HFFc6 (cell line): ENCODE measurements at regions not wholly inside any gene's neighbourhood (a gene's known extent, or its start where the extent isn't known, plus 50 kb on each side); places are given as distances from the start of the nearest gene placed in this dataset.

Experiments used
- DNase-seq: peaks from one replicate; pipeline ENCODE4 v3.0.0-alpha.2; 2018
- H3K27ac Mint-ChIP-seq: 2 replicates; pipeline ENCODE4 v1.8.0; 2020; ENCODE audit warnings: mild to moderate bottlenecking, mixed read lengths
- H3K27me3 Mint-ChIP-seq: 2 replicates; pipeline ENCODE4 v1.8.0; 2021; ENCODE audit warnings: mild to moderate bottlenecking, moderate library complexity, mixed read lengths; ENCODE audit not compliant: insufficient read depth
- H3K36me3 Mint-ChIP-seq: 2 replicates; pipeline ENCODE4 v1.8.0; 2021; ENCODE audit warnings: low read depth, mixed read lengths
- H3K4me1 Mint-ChIP-seq: 2 replicates; pipeline ENCODE4 v1.8.0; 2020; ENCODE audit warnings: low read depth, mixed read lengths
- H3K4me3 Mint-ChIP-seq: 2 replicates; pipeline ENCODE4 v1.8.0; 2020; ENCODE audit warnings: mild to moderate bottlenecking, moderate library complexity, mixed read lengths
- H3K9me3 Mint-ChIP-seq: 2 replicates; pipeline ENCODE4 v1.8.0; 2020; ENCODE audit warnings: mild to moderate bottlenecking, mixed read lengths
- TF ChIP-seq, protein P1 (sequence below): fragments of 200-600 bp; sonication (generic); IDR thresholded peaks from 2 replicates; pipeline ENCODE4 v1.5.0; 2021; ENCODE audit warnings: antibody characterized with exemption, mild to moderate bottlenecking

DNA sequence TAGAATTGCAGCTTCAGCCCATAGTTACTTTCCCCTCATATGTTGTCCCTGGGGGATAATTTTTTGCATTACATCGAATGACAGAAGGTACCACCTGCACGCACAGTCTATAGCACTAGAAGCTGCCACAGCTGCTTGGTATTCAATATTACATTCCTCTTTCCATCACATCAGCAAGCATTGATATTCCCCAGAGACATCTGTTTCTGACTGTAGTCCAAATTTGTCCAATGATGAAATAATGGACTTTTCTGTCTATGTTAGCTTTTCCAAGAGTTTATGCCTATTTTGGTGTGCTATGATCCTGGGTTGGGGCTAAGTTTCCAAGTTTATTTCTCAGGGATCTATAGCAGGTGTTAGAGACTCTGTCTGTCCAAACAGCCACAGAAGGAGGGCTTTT, 335.4 kb downstream of the LRIG3 start:
- peaks cover 24% of the 10 kb centered on the region; the same call in 1 of the 2 replicates for H3K4me1 Mint-ChIP-seq
- H3K27ac Mint-ChIP-seq: no peak overlapping the region
- no peaks in the 10 kb centered on the region for H3K36me3 Mint-ChIP-seq
- TF ChIP-seq, protein P1, sequence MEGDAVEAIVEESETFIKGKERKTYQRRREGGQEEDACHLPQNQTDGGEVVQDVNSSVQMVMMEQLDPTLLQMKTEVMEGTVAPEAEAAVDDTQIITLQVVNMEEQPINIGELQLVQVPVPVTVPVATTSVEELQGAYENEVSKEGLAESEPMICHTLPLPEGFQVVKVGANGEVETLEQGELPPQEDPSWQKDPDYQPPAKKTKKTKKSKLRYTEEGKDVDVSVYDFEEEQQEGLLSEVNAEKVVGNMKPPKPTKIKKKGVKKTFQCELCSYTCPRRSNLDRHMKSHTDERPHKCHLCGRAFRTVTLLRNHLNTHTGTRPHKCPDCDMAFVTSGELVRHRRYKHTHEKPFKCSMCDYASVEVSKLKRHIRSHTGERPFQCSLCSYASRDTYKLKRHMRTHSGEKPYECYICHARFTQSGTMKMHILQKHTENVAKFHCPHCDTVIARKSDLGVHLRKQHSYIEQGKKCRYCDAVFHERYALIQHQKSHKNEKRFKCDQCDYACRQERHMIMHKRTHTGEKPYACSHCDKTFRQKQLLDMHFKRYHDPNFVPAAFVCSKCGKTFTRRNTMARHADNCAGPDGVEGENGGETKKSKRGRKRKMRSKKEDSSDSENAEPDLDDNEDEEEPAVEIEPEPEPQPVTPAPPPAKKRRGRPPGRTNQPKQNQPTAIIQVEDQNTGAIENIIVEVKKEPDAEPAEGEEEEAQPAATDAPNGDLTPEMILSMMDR: no peak
- DNase-seq: no peak
- H3K9me3 Mint-ChIP-seq: no peaks in the 10 kb centered on the region
- H3K4me3 Mint-ChIP-seq: no peak overlapping the region
- H3K27me3 Mint-ChIP-seq: no peaks in the 10 kb centered on the region

DNA sequence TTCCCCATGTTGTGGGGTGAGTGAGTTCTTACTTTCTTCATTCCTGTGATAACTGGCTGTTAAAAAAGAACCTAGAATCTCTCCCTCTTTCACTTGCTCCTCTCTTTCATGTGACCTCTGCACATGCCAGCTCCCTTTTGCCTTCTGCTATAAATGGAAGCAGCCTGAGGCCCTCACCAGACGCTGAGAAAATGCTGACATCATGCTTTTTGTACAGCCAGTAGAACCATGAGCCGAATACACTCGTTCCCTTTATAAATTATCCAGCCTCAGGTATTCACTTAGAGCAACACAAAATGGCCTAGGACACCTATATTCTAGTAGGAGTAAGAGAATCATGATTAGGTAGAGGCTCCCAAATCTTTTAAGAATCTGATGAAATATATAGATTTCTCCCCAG, 333.5 kb downstream of the LRIG3 start:
- DNase-seq: no peak
- Mint-ChIP-seq H3K36me3 (no peaks in the 10 kb centered on the region), H3K27me3 (no peaks in the 10 kb centered on the region), H3K4me3 (no peak overlapping the region), H3K4me1 (peaks cover 24% of the 10 kb centered on the region; the same call in 1 of the 2 replicates), H3K27ac (no peak overlapping the region), H3K9me3 (no peaks in the 10 kb centered on the region)
- TF ChIP-seq, protein P1: no peak

DNA sequence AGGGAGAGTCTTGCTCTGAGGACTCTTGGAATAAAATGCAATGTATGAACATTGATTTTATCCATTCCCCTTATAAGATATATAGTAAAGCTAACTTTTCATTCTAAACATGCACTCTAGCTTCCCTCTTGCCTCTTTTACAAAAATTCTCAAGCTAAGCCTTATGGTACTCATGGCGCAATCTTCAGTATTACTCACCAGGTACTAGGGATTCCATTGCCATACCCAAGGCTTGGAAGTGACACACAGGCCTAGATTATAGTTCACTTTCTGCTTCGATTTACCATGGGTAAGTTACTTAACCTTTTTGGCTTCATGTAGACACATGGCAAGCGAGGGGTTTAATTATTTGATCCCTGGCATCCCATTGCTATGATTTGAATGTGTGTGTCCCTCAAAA, 331.5 kb downstream of the LRIG3 start:
- Mint-ChIP-seq H3K27me3 (no peaks in the 10 kb centered on the region), H3K4me3 (no peak overlapping the region), H3K9me3 (no peaks in the 10 kb centered on the region), H3K4me1 (peaks cover 14% of the 10 kb centered on the region; the same call in 1 of the 2 replicates), H3K27ac (no peak overlapping the region), H3K36me3 (no peaks in the 10 kb centered on the region)
- TF ChIP-seq, protein P1: no peak
- DNase-seq: peak; percentile 47

DNA sequence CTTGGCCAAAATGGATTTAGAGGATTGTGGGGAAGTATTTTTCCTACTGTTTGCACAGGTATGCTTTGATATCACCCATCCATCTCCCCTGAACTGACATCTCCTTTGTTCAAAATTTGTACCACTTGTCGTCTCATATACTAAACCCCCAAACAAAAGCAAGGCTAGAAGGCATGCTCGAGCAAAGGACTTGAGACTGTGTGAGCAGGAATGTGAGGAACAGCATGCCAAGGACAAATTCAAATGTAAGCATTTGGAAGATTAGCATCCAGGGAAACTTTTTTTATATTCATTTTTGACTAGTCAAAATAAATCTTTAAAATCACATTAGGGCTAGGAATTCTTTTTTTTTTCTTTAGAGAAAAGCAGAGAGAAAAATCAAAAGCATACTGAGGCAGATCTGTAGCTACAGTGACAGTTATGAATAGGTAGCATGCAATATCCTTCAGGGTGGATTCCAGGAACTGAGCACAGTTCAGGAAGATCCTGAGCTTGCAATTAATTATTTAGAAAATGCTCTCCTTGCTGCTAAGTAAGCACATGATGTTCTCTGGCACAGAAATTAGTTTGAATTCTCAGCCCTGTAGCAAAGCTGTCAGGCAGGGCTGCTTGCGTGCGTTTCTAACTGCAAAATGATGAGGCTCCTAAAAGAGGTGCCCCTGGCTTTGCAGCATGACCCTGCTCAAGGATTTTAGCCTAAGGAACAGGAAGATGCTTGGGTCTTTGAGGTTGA, 327.7 kb downstream of the LRIG3 start:
- H3K27ac Mint-ChIP-seq: no peak overlapping the region
- DNase-seq: no peak
- H3K36me3 Mint-ChIP-seq: no peaks in the 10 kb centered on the region
- no peaks in the 10 kb centered on the region for H3K9me3 Mint-ChIP-seq
- no peaks in the 10 kb centered on the region for H3K27me3 Mint-ChIP-seq
- TF ChIP-seq, protein P1: no peak
- H3K4me3 Mint-ChIP-seq: no peak overlapping the region
- peaks cover 8% of the 10 kb centered on the region; the same call in 1 of the 2 replicates for H3K4me1 Mint-ChIP-seq

DNA sequence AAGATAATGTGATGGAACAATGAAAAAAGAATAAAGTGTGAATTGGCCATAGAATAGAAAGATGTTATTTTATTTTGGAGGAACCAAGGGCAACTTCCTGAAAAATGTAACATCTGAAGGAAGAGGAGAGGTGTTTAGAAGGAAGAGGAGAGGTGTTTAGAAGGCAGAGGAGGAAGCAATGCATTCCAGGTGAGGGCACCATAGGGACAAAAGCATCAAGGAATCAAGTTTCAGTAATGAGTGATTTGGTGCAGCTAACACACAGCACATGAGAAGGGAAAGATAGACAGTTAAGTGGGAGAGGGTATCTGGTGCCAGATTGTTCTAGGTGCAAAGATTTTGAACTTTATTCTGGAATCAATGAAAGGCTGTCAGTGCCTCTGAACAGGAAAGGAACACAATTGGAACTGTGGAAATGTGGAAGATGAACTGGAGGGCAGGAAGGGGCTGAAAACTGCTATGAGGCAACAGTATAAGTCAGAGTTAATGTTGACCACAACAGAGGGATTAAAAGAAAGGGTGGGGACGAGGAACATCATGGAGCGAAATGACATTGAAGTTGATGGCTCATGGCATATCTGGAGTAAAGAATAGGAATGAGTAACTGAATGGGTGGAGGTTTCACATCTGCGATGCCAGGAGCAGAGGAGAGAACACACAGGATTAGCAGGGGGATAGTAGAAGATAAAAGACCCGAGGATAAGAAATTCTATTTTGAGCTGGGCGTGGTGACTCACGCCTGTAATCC, 326.6 kb downstream of the LRIG3 start:
- Mint-ChIP-seq H3K27ac (no peak overlapping the region), H3K9me3 (no peaks in the 10 kb centered on the region), H3K27me3 (no peaks in the 10 kb centered on the region), H3K36me3 (no peaks in the 10 kb centered on the region), H3K4me3 (no peak overlapping the region), H3K4me1 (peaks cover 7% of the 10 kb centered on the region; the same call in 1 of the 2 replicates)
- no peak for DNase-seq
- TF ChIP-seq, protein P1: no peak
